Right hindlimb (tissue), 1 donor: ENCODE measurements at regions not wholly inside any gene's neighbourhood (a gene's known extent, or its start where the extent isn't known, plus 50 kb on each side); places are given as distances from the start of the nearest gene placed in this dataset.
"Not testable (repeated sequence)": the region's sequence is repeated elsewhere in the genome, so short reads cannot be mapped to it uniquely, and the experiment has no call there.

ENCODE experiments used
- DNase-seq: peaks from one replicate; pipeline ENCODE4 v3.0.0-alpha.2; 2018

DNA sequence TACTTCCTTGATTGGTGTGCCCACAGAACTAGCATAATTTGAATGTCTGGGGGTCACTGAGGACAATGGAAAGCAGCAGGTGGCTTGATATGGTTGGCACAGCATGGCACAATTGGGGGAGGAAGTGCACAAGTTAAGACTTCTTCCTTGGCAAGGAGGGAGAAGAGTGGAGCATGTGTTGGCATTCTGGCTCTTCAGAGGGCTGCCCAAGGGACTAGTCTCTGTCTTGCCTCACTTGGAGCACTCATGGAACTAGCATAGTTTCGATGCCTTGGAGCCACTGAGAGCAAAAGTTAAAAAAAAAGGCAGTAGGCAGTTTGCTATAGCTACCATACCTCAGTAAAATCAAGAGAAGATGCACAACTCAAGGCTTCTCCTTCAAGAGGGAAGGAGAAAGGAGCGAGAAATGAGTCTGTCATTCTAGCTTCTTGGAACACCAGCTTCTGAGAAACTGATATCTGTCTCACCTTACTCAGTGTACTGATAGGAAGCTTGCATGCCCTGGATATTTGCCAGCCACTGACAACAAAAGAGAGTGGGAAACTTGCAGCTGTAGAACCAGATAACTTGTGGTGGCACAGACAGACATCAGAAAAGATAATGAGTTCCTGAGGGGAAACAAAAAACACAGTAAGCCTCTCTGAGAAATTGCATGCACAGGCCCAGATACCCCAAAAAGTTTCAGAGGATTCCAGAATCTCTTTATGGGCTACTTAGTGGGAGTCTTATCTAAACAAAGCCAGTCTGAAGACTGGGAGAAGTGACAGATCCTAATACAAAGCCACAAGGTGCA lies 207.5 kb upstream of the SAMSN1 start:
- DNase-seq: no peak

- DNase-seq: no peak
These were observed 207.0 kb upstream of the SAMSN1 start for GRCh38 chr21:14753069-14753465.

GRCh38 chr21:14752345-14752909 lies 206.3 kb upstream of the SAMSN1 start:
- no peak for DNase-seq

GRCh38 chr21:14751602-14752344 lies 205.7 kb upstream of the SAMSN1 start:
- no peak for DNase-seq

DNA sequence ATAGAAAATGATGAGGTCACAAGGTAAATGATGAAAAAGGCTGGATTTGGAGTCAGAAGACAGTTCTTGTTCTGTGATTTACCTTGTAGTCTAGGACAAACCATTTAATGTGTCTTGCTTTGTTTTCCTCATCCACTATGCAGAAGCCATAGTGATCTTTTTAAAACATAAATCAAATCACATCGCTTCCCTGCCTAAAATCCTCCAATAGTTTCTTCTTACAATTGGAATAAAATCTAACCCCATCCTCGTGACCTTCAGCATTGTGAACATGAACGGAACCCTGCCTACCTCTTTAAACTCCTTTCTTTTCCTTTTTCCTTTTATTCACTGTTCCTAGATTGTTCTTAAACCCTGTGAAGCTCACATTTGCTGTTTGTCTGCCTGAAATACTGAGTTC lies 204.9 kb upstream of the SAMSN1 start:
- DNase-seq: no peak

DNA sequence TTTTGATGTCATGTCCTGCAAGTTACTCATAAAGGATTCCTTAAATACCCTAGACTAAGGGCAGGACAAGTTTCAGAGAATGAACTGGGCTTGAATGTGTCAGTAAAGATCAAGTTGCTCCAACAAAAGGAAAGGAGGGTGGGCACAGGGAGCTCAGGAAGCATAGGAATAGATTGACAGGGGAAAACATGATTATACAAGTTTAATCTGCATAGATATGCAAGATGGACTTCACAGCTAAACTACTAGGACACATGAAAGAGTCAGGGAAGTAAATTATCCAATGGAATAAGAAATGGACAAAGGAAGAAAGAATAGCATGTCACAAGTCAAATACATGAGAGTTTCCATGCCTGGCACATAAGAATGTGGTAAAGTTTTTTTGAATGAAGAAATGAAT lies 203.9 kb upstream of the SAMSN1 start:
- DNase-seq: no peak

DNA sequence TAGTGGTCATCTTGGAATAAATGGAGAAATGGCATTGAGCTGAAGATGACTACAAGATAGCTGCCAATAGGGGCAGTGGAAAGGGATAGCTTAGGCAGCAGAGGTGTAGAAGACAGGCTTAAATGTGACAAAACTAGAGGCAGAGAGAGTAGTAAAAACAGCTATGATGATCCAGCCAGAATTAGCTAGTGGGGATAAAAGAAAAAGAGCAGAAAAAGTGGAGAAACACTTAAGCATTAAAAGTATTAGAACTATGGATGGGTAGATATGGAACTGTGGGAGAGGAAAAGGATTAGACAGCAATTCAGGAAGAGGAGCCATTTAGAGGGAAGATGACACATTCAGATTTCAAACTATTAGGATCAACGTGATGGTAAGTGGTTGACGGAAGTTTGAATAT lies 202.5 kb upstream of the SAMSN1 start:
- DNase-seq: no peak

GRCh38 chr21:14744368-14744767 lies 198.3 kb upstream of the SAMSN1 start:
- no peak for DNase-seq

GRCh38 chr21:14742119-14742518 lies 196.0 kb upstream of the SAMSN1 start:
- DNase-seq: no peak

GRCh38 chr21:14741256-14741655 lies 195.1 kb upstream of the SAMSN1 start:
- DNase-seq: no peak

GRCh38 chr21:14740692-14741091 lies 194.6 kb upstream of the SAMSN1 start:
- DNase-seq: no peak

- DNase-seq: no peak
These were observed 194.0 kb upstream of the SAMSN1 start for GRCh38 chr21:14740116-14740515.

DNA sequence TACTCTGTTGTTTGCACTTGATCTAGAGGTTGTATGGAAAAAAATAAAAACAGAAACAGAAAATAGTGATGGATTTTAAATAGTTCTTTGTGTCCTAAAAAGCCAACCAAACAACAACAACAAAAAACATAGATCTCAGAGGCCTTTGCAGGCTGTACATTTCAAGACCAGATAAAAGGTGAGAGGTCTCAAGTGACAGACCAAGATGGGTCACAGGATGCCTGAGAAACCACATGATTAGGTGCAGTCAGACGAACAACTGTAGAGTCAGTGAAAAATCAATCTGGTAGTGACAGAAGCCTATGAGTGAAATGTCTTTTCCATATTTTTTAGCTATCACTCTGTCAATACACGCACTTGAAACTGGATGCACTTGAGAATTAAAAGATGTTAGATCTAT lies 193.5 kb upstream of the SAMSN1 start:
- no peak for DNase-seq

- DNase-seq: not testable (repeated sequence)
These were observed 192.5 kb upstream of the SAMSN1 start for GRCh38 chr21:14738576-14738975.

- DNase-seq: no peak
These were observed 191.8 kb upstream of the SAMSN1 start for GRCh38 chr21:14737922-14738321.

DNA sequence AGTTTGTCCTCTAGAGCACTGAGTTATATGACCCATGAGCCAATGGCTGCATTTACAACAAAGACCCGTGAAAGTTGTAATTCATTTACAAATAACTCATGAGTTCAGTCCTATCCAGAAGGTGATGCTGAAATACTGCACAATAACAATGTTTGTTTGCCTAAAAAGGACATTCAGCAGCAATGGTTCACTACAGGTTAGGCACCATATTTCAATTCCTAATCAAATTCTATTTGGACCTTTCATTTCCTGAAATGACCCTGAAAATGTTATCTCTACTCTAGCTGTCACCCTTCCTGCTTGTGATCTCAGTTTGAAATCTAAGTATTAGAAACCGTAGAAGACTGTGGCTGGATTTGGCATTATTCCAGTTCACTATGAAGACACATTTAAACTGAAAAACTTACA lies 191.2 kb upstream of the SAMSN1 start:
- no peak for DNase-seq

- DNase-seq: no peak
These were observed 190.6 kb upstream of the SAMSN1 start for GRCh38 chr21:14736672-14737071.

DNA sequence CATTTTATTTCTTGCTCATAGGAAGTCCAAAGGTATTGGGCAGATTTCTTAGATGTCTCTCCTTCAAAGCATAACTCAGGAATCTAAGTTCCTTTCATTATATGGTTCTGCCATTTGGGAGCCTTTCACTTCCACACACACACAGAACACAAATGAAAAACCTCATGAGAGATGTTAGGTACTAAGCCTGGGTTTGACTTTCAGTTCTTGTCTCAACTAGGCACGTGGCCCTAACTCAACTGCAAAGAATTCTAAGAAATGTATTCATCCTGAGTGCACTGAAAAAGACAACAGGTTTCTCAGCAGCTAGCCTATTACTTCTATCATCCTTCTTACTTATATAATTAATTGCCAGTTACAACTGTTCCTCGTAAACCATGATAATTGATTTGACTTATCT lies 190.0 kb upstream of the SAMSN1 start:
- DNase-seq: no peak

GRCh38 chr21:14734833-14735232 lies 188.7 kb upstream of the SAMSN1 start:
- DNase-seq: no peak

GRCh38 chr21:14734191-14734590 lies 188.1 kb upstream of the SAMSN1 start:
- no peak for DNase-seq

- no peak for DNase-seq
These were observed 179.1 kb upstream of the SAMSN1 start for GRCh38 chr21:14725219-14725618.

DNA sequence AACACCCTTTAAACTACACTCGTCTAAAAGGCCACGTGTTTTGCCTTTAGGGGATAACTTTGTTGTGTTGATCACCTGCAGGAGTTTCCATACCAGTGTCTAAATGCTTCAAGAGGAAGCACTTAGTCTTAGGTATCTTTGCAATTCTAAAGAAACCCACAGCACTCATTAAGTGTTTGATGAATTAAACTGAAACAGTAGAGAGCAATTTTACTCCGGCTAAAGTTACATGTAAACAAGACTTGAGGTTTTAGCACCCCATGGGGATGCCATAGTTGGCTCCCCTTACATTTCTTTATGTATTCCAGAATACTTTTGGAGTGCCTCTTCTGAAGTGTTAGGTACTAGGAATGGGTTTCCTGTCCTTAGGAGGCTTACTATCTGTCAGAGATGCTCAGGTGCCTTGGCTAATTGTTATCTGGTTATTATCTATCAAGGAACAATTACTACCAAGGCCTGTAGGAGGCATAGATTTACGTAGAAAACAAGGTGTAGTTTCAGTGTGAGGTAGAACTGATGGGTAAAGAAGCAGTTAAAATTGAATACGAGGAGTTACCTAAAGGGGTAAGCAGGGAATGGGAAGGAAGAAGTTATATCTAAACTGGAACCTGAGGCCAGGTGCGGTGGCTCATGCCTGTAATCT lies 176.8 kb upstream of the SAMSN1 start:
- DNase-seq: no peak

- no peak for DNase-seq
These were observed 174.1 kb upstream of the SAMSN1 start for GRCh38 chr21:14720237-14720636.

DNA sequence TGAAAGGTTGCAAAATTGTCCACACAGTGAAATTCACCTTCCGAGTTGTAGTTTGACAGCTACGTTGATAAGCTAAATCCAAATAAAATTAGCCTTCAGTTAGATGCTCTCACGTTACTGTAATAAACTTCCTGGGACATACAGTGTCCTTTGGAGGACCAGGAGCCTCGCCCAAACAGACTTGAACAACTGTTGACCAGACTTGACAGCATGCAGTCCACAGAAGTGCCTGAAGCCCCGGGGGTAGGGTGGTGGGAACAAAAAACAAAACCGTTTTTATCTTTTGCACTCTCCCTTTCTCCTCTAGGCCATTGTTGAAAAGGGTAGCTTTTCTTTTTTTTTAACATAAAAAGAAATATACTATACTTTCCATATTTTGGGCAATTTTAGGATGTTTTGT lies 172.8 kb upstream of the SAMSN1 start:
- DNase-seq: no peak
